ENCODE measurements at regions not wholly inside any gene's neighbourhood (a gene's known extent, or its start where the extent isn't known, plus 50 kb on each side); places are given as distances from the start of the nearest gene placed in this dataset.
"Not testable (repeated sequence)": the region's sequence is repeated elsewhere in the genome, so short reads cannot be mapped to it uniquely, and the experiment has no call there.

- no peak for DNase-seq (ENCODE audit: low read depth)
These were observed 392.0 kb downstream of the GBA3 start for GRCh38 chr4:23084559-23085248.

- no peak for DNase-seq (ENCODE audit: low read depth)
These were observed 390.7 kb downstream of the GBA3 start for GRCh38 chr4:23083391-23083790.

GRCh38 chr4:23080171-23080570 is 387.4 kb downstream of the GBA3 start:
- DNase-seq (ENCODE audit: low read depth) = not testable (repeated sequence)

- no peak for DNase-seq (ENCODE audit: low read depth)
These were observed 378.3 kb downstream of the GBA3 start for GRCh38 chr4:23070848-23071570.

GRCh38 chr4:23068756-23069155 is 376.0 kb downstream of the GBA3 start:
- no peak for DNase-seq (ENCODE audit: low read depth)

GRCh38 chr4:23068287-23068686 is 375.6 kb downstream of the GBA3 start:
- no peak for DNase-seq (ENCODE audit: low read depth)

GRCh38 chr4:23062188-23062587 is 369.5 kb downstream of the GBA3 start:
- no peak for DNase-seq (ENCODE audit: low read depth)

- DNase-seq (ENCODE audit: low read depth) = no peak
These were observed 368.7 kb downstream of the GBA3 start for GRCh38 chr4:23061431-23061830.

GRCh38 chr4:23060776-23061175 is 368.0 kb downstream of the GBA3 start:
- no peak for DNase-seq (ENCODE audit: low read depth)

GRCh38 chr4:23058165-23058776 is 365.5 kb downstream of the GBA3 start:
- DNase-seq (ENCODE audit: low read depth) = no peak

- DNase-seq (ENCODE audit: low read depth) = no peak
These were observed 348.8 kb downstream of the GBA3 start for GRCh38 chr4:23041501-23041900.

- DNase-seq (ENCODE audit: low read depth) = no peak
These were observed 347.8 kb downstream of the GBA3 start for GRCh38 chr4:23040539-23040938.

- no peak for DNase-seq (ENCODE audit: low read depth)
These were observed 347.1 kb downstream of the GBA3 start for GRCh38 chr4:23039818-23040217.

- DNase-seq (ENCODE audit: low read depth) = no peak
These were observed 346.1 kb downstream of the GBA3 start for GRCh38 chr4:23038626-23039491.

- no peak for DNase-seq (ENCODE audit: low read depth)
These were observed 344.3 kb downstream of the GBA3 start for GRCh38 chr4:23036921-23037495.

- no peak for DNase-seq (ENCODE audit: low read depth)
These were observed 343.8 kb downstream of the GBA3 start for GRCh38 chr4:23036503-23036902.

- DNase-seq (ENCODE audit: low read depth) = no peak
These were observed 342.9 kb downstream of the GBA3 start for GRCh38 chr4:23035521-23036056.

GRCh38 chr4:23034731-23035130 is 342.0 kb downstream of the GBA3 start:
- no peak for DNase-seq (ENCODE audit: low read depth)

GRCh38 chr4:23033796-23034195 is 341.1 kb downstream of the GBA3 start:
- DNase-seq (ENCODE audit: low read depth) = no peak

- no peak for DNase-seq (ENCODE audit: low read depth)
These were observed 336.1 kb downstream of the GBA3 start for GRCh38 chr4:23028875-23029274.

- DNase-seq (ENCODE audit: low read depth) = no peak
These were observed 330.9 kb downstream of the GBA3 start for GRCh38 chr4:23023666-23024065.

- DNase-seq (ENCODE audit: low read depth) = no peak
These were observed 330.4 kb downstream of the GBA3 start for GRCh38 chr4:23023121-23023520.

All from activated T-cell treated with anti-CD3 and anti-CD28 coated beads for 1 hour (primary cell).